Loucy (cell line): ENCODE measurements at regions not wholly inside any gene's neighbourhood (a gene's known extent, or its start where the extent isn't known, plus 50 kb on each side); places are given as distances from the start of the nearest gene placed in this dataset.

Experiments used
- H2AFZ ChIP-seq: fragments of 200-600 bp; sonication (generic); 2 replicates; pipeline ENCODE4 v1.6.0; 2016; ENCODE audit warnings: antibody characterized with exemption, mild to moderate bottlenecking, low read length, moderate library complexity
- H3F3A ChIP-seq: fragments of 200-600 bp; 2 replicates; pipeline ENCODE4 v1.6.0; 2016; ENCODE audit warnings: antibody characterized with exemption, low read depth, mild to moderate bottlenecking
- H3K27me3 ChIP-seq: fragments of 200-600 bp; sonication (generic); 2 replicates; pipeline ENCODE4 v1.6.1; 2014; ENCODE audit warnings: low read length, mild to moderate bottlenecking; ENCODE audit not compliant: insufficient read depth, poor library complexity, severe bottlenecking
- H3K36me3 ChIP-seq: fragments of 200-600 bp; sonication (generic); 2 replicates; pipeline ENCODE4 v1.6.1; 2016; ENCODE audit warnings: low read length; ENCODE audit not compliant: insufficient read depth
- H3K4me1 ChIP-seq: fragments of 200-600 bp; sonication (generic); 2 replicates; pipeline ENCODE4 v1.5.1; 2014; ENCODE audit warnings: low read length, mild to moderate bottlenecking; ENCODE audit not compliant: insufficient read depth, poor library complexity, severe bottlenecking
- H3K4me2 ChIP-seq: fragments of 200-600 bp; sonication (generic); 2 replicates; pipeline ENCODE4 v1.6.0; 2014; ENCODE audit warnings: antibody characterized with exemption, low read length, low read depth, mild to moderate bottlenecking; ENCODE audit not compliant: poor library complexity, severe bottlenecking
- H3K4me3 ChIP-seq: fragments of 200-600 bp; sonication (generic); 2 replicates; pipeline ENCODE4 v1.5.1; 2014; ENCODE audit warnings: low read length, mild to moderate bottlenecking, mixed read lengths; ENCODE audit not compliant: poor library complexity, severe bottlenecking
- H3K79me2 ChIP-seq: fragments of 200-600 bp; sonication (generic); 2 replicates; pipeline ENCODE4 v1.6.1; 2014; ENCODE audit warnings: low read length; ENCODE audit not compliant: insufficient read depth
- H3K9ac ChIP-seq: fragments of 200-600 bp; sonication (generic); 2 replicates; pipeline ENCODE4 v1.6.0; 2014; ENCODE audit warnings: mild to moderate bottlenecking, low read depth, low read length, moderate library complexity; ENCODE audit not compliant: poor library complexity, severe bottlenecking
- H3K9me2 ChIP-seq: fragments of 200-600 bp; sonication (generic); replicated peaks from 2 replicates; pipeline ENCODE4 v1.6.1; 2016; ENCODE audit warnings: low read depth, low read length, mixed read lengths
- H3K9me3 ChIP-seq: fragments of 200-600 bp; sonication (generic); 2 replicates; pipeline ENCODE4 v1.6.1; 2014; ENCODE audit warnings: mild to moderate bottlenecking, antibody characterized with exemption, low read length, low read depth; ENCODE audit not compliant: insufficient read depth
- H4K20me1 ChIP-seq: fragments of 200-600 bp; sonication (generic); 2 replicates; pipeline ENCODE4 v1.6.0; 2014; ENCODE audit warnings: antibody characterized with exemption, low read length, mild to moderate bottlenecking; ENCODE audit not compliant: insufficient read depth, poor library complexity, severe bottlenecking
- EZH2phosphoT487 ChIP-seq: fragments of 200-600 bp; IDR thresholded peaks from 2 replicates; pipeline ENCODE4 v1.6.1; 2018; ENCODE audit warnings: antibody characterized with exemption, mild to moderate bottlenecking, moderate library complexity, borderline replicate concordance
- TF ChIP-seq, protein P1 (sequence below): fragments of 200-600 bp; sonication (generic); conservative IDR thresholded peaks from 2 replicates; pipeline ENCODE4 v1.5.1; 2014; ENCODE audit warnings: mild to moderate bottlenecking, antibody characterized with exemption, low read length

DNA sequence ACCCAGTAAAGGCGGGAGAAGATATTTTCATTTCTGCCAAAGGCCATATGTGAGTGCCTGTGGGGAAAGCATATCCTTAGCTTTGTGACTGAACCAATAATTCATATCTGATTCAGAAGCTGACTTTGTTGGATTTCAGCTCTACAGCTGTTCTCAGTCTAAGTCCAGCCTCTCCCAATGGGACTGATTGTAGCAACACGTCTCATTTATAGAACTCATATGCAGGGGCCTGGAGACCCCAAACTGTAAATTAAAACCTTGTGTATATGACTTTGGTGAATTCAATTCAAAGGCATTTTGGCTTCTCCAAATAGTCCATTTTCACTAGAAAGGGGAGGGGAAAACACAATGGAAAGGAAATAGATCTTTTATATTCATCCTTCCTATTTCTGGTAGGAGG lies 250.4 kb upstream of the SORL1-AS1 start:
- Histone ChIP-seq H4K20me1 (no peaks in the 10 kb centered on the region), H3K9me3 (no peaks in the 10 kb centered on the region), H3K9ac (no peak overlapping the region), H3K4me3 (no peak overlapping the region), H3K4me1 (no peaks in the 10 kb centered on the region), H2AFZ (no peak overlapping the region), H3K36me3 (no peaks in the 10 kb centered on the region), H3K79me2 (no peaks in the 10 kb centered on the region), H3K9me2 (no peaks in the 10 kb centered on the region), H3F3A (no peaks in the 10 kb centered on the region), H3K4me2 (no peak overlapping the region), H3K27me3 (no peaks in the 10 kb centered on the region)
- TF ChIP-seq EZH2phosphoT487 = no peak
- TF ChIP-seq, protein P1, sequence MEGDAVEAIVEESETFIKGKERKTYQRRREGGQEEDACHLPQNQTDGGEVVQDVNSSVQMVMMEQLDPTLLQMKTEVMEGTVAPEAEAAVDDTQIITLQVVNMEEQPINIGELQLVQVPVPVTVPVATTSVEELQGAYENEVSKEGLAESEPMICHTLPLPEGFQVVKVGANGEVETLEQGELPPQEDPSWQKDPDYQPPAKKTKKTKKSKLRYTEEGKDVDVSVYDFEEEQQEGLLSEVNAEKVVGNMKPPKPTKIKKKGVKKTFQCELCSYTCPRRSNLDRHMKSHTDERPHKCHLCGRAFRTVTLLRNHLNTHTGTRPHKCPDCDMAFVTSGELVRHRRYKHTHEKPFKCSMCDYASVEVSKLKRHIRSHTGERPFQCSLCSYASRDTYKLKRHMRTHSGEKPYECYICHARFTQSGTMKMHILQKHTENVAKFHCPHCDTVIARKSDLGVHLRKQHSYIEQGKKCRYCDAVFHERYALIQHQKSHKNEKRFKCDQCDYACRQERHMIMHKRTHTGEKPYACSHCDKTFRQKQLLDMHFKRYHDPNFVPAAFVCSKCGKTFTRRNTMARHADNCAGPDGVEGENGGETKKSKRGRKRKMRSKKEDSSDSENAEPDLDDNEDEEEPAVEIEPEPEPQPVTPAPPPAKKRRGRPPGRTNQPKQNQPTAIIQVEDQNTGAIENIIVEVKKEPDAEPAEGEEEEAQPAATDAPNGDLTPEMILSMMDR = no peak

GRCh38 chr11:121700968-121701367 lies 248.2 kb upstream of the SORL1-AS1 start:
- Histone ChIP-seq H3K4me2 (no peak overlapping the region), H3K4me3 (no peak overlapping the region), H2AFZ (no peak overlapping the region), H3K79me2 (no peaks in the 10 kb centered on the region), H4K20me1 (no peaks in the 10 kb centered on the region), H3K9me3 (no peaks in the 10 kb centered on the region), H3F3A (no peaks in the 10 kb centered on the region), H3K9ac (no peak overlapping the region), H3K27me3 (no peaks in the 10 kb centered on the region), H3K9me2 (no peaks in the 10 kb centered on the region), H3K4me1 (no peaks in the 10 kb centered on the region), H3K36me3 (no peaks in the 10 kb centered on the region)
- TF ChIP-seq EZH2phosphoT487 = no peak
- TF ChIP-seq, protein P1 = no peak

GRCh38 chr11:121699801-121700200 lies 247.0 kb upstream of the SORL1-AS1 start:
- no peaks in the 10 kb centered on the region for H3K9me3 ChIP-seq
- TF ChIP-seq EZH2phosphoT487 = no peak
- TF ChIP-seq, protein P1 = no peak
- no peaks in the 10 kb centered on the region for H3K4me1 ChIP-seq

More at GRCh38 chr11:121699801-121700200, 247.0 kb upstream of the SORL1-AS1 start:
- no peaks in the 10 kb centered on the region for H3K79me2 ChIP-seq
- H3K27me3 ChIP-seq = no peaks in the 10 kb centered on the region
- no peaks in the 10 kb centered on the region for H3K9me2 ChIP-seq
- H3K9ac ChIP-seq = no peak overlapping the region
- no peaks in the 10 kb centered on the region for H3F3A ChIP-seq
- no peak overlapping the region for H3K4me2 ChIP-seq
- no peak overlapping the region for H3K4me3 ChIP-seq
- H3K36me3 ChIP-seq = no peaks in the 10 kb centered on the region
- no peak overlapping the region for H2AFZ ChIP-seq
- no peaks in the 10 kb centered on the region for H4K20me1 ChIP-seq
